HepG2 (cell line): ENCODE measurements at regions not wholly inside any gene's neighbourhood (a gene's known extent, or its start where the extent isn't known, plus 50 kb on each side); places are given as distances from the start of the nearest gene placed in this dataset.

Source experiments
- ATAC-seq: fragments of 200-7000 bp; cut with Tn5 transposase; 3 replicates; pipeline ENCODE4 v1.9.1; 2020; ENCODE audit warnings: mild to moderate bottlenecking, moderate library complexity
- BruUV-seq: library from RNA; stranded (reverse); fragments of 400-500 nt; replicated peaks from 2 replicates; lab custom pipeline; 2021; lab: Mats Ljungman, UMichigan
- CTCF ChIA-PET: fragments of 300-600 bp; formaldehyde crosslinking; extraction: SDS; loops from one replicate; lab custom pipeline; 2021; ENCODE audit warnings: low total read pairs, inconsistent platforms, low intra/inter-chr PET ratio; lab: Yijun Ruan, JAX
- POLR2A ChIA-PET: fragments of 350-600 bp; sonication (Branson Sonifier 250); formaldehyde crosslinking; loops from one replicate; lab custom pipeline; 2020; ENCODE audit warnings: antibody characterized with exemption, inconsistent platforms; lab: Yijun Ruan, JAX
- DNase-seq: peaks from one replicate; pipeline ENCODE4 v3.0.0-alpha.2; 2015; ENCODE audit warnings: low spot score
- FAIRE-seq: peaks from 3 replicates; lab custom pipeline; 2011; peaks lifted over from hg19 to GRCh38; lab: Jason Lieb, UNC
- H2AFZ ChIP-seq: one replicate; pipeline ENCODE4 v1.6.1; 2011; ENCODE audit warnings: low read length, inconsistent platforms
- H3K27ac ChIP-seq: fragments of 300-600 bp; 3 replicates; pipeline ENCODE4 v1.8.0; 2011; ENCODE audit warnings: mixed run types, mild to moderate bottlenecking, mixed read lengths, low read length, inconsistent platforms; ENCODE audit not compliant: insufficient read depth; ENCODE audit errors: extremely low read length
- H3K27me3 ChIP-seq, 2 experiments: fragments of 200-600 bp in 1 of 2; 2 replicates in 1 of 2; 3 replicates in 1 of 2; pipeline versions ENCODE4 v1.6.0 to v1.8.0; 2011; ENCODE audit warnings: low read length in 2 of 2, mild to moderate bottlenecking in 2 of 2, moderate library complexity in 2 of 2, inconsistent platforms in 1 of 2; ENCODE audit not compliant: insufficient read depth in 2 of 2, control insufficient read depth in 1 of 2
- H3K36me3 ChIP-seq, 2 experiments: fragments of 200-600 bp in 1 of 2; replicated peaks in 1 of 2; 2 replicates in 1 of 2; 3 replicates in 1 of 2; pipeline versions ENCODE4 v1.5.1 to v1.8.0; 2011; ENCODE audit warnings: low read length in 2 of 2, inconsistent platforms in 1 of 2; ENCODE audit not compliant: insufficient read depth in 2 of 2, control insufficient read depth in 1 of 2
- H3K4me1 ChIP-seq: 2 replicates; pipeline ENCODE4 v1.5.1; 2012; ENCODE audit warnings: low read length, inconsistent platforms; ENCODE audit not compliant: insufficient read depth
- H3K4me2 ChIP-seq: 2 replicates; pipeline ENCODE4 v1.6.0; 2011; ENCODE audit warnings: low read depth, low read length, inconsistent platforms
- H3K4me3 ChIP-seq, 3 experiments: fragments of 200-600 bp in 1 of 3; sonication (generic), shearing (Covaris generic) in 1 of 3; replicated peaks in 1 of 3; 2 replicates each; pipeline ENCODE4 v1.5.1; 2011 to 2016; ENCODE audit warnings: low read length in 3 of 3, inconsistent platforms in 2 of 3, low read depth in 2 of 3, mild to moderate bottlenecking in 2 of 3, control low read depth in 1 of 3, mixed read lengths in 1 of 3; ENCODE audit not compliant: insufficient read depth in 1 of 3
- H3K79me2 ChIP-seq: one replicate; pipeline ENCODE4 v1.6.1; 2011; ENCODE audit warnings: low read length, inconsistent platforms; ENCODE audit not compliant: insufficient read depth
- H3K9ac ChIP-seq: 2 replicates; pipeline ENCODE4 v1.6.0; 2011; ENCODE audit warnings: mild to moderate bottlenecking, low read depth, low read length, inconsistent platforms; ENCODE audit not compliant: insufficient read depth
- H3K9me3 ChIP-seq: 2 replicates; pipeline ENCODE4 v1.5.1; 2012; ENCODE audit warnings: mild to moderate bottlenecking, low read length
- H4K20me1 ChIP-seq: 2 replicates; pipeline ENCODE4 v1.6.0; 2011; ENCODE audit warnings: inconsistent platforms, mild to moderate bottlenecking, low read length, moderate library complexity; ENCODE audit not compliant: insufficient read depth
- ARNT ChIP-seq: fragments of 450-650 bp; IDR thresholded peaks from 2 replicates; pipeline ENCODE4 v1.6.1; 2017
- CREB1 ChIP-seq, 2 experiments: fragments of 450-650 bp in 1 of 2; IDR thresholded peaks; 2 replicates each; pipeline ENCODE4 v1.6.1; 2016 to 2017; ENCODE audit warnings: control low read depth in 1 of 2, mild to moderate bottlenecking in 1 of 2, missing compliant biosample characterization in 1 of 2, missing genetic modification characterization in 1 of 2
- GABPA ChIP-seq, 2 experiments: IDR thresholded peaks; 2 replicates each; pipeline ENCODE4 v1.6.1; 2011 to 2016; ENCODE audit warnings: low read depth in 2 of 2, low read length in 1 of 2, missing biosample characterization in 1 of 2, missing genetic modification characterization in 1 of 2
- GLI4 ChIP-seq: sonication (generic); formaldehyde crosslinking; IDR thresholded peaks from 2 replicates; pipeline ENCODE4 v1.5.1; 2020; ENCODE audit warnings: missing genetic modification reagents, mild to moderate bottlenecking, moderate library complexity, borderline replicate concordance
- MAFG ChIP-seq: sonication (generic); formaldehyde crosslinking; IDR thresholded peaks from 2 replicates; pipeline ENCODE4 v1.5.1; 2020; ENCODE audit warnings: mild to moderate bottlenecking, missing genetic modification reagents
- MBNL3 ChIP-seq: fragments of 250-450 bp; sonication (Bioruptor Pico); conservative IDR thresholded peaks from 2 replicates; pipeline ENCODE4 v1.8.0; 2022; ENCODE audit warnings: mild to moderate bottlenecking, inconsistent platforms
- MED1 ChIP-seq: sonication (generic); formaldehyde crosslinking; IDR thresholded peaks from 2 replicates; pipeline ENCODE4 v1.4.0; 2020; ENCODE audit warnings: missing genetic modification reagents
- MYC ChIP-seq: sonication (generic); formaldehyde crosslinking; IDR thresholded peaks from 2 replicates; pipeline ENCODE4 v1.9.0; 2021; ENCODE audit warnings: missing genetic modification reagents, borderline replicate concordance
- PRDM15 ChIP-seq: sonication (generic); formaldehyde crosslinking; IDR thresholded peaks from 2 replicates; pipeline ENCODE4 v1.4.0; 2020; ENCODE audit warnings: missing genetic modification reagents
- TAF1 ChIP-seq: sonication (generic); formaldehyde crosslinking; IDR thresholded peaks from 2 replicates; pipeline ENCODE4 v1.4.0; 2020; ENCODE audit warnings: missing genetic modification reagents
- TRIM24 ChIP-seq: sonication (generic); formaldehyde crosslinking; IDR thresholded peaks from 2 replicates; pipeline ENCODE4 v1.8.0; 2022; ENCODE audit warnings: mild to moderate bottlenecking, missing genetic modification reagents
- XRCC5 ChIP-seq: fragments of 200-400 bp; formaldehyde crosslinking; optimal IDR thresholded peaks from 2 replicates; pipeline ENCODE3; 2017; ENCODE audit warnings: mild to moderate bottlenecking, low read length
- ZBED4 ChIP-seq: sonication (generic); formaldehyde crosslinking; IDR thresholded peaks from 2 replicates; pipeline ENCODE4 v1.4.0; 2020; ENCODE audit warnings: missing genetic modification reagents, borderline replicate concordance
- ZNF44 ChIP-seq: sonication (generic); formaldehyde crosslinking; IDR thresholded peaks from 2 replicates; pipeline ENCODE4 v1.5.1; 2020; ENCODE audit warnings: mild to moderate bottlenecking, missing genetic modification reagents
- ZNF484 ChIP-seq: sonication (generic); formaldehyde crosslinking; IDR thresholded peaks from 2 replicates; pipeline ENCODE4 v1.5.1; 2020; ENCODE audit warnings: mild to moderate bottlenecking, low read depth, missing genetic modification reagents, borderline replicate concordance
- ZNF570 ChIP-seq: sonication (generic); formaldehyde crosslinking; IDR thresholded peaks from 2 replicates; pipeline ENCODE4 v1.4.0; 2020; ENCODE audit warnings: mild to moderate bottlenecking, missing genetic modification reagents, borderline replicate concordance
- ZNF577 ChIP-seq: sonication (generic); formaldehyde crosslinking; IDR thresholded peaks from 2 replicates; pipeline ENCODE4 v1.4.0; 2020; ENCODE audit warnings: mild to moderate bottlenecking, low read depth, missing genetic modification reagents, borderline replicate concordance
- WGBS: methylation state at CpG from one replicate; pipeline ENCODE4 v1.1.6; 2017; ENCODE audit warnings: low lambda C conversion rate; 5-methylcytosine and 5-hydroxymethylcytosine counted together
- in situ Hi-C: cut with HindIII; loops from 2 replicates; pipeline ENCODE4 v1.10.0; 2017; ENCODE audit warnings: low pct_unique_long_range_greater_than_20kb; ENCODE audit not compliant: extremely low pct_ligation_motif_present
- intact Hi-C: fragments of 100-400 bp; cut with micrococcal nuclease; formaldehyde crosslinking; loops from one replicate; pipeline ENCODE4 v1.10.0; 2022; ENCODE audit not compliant: unreplicated experiment

DNA sequence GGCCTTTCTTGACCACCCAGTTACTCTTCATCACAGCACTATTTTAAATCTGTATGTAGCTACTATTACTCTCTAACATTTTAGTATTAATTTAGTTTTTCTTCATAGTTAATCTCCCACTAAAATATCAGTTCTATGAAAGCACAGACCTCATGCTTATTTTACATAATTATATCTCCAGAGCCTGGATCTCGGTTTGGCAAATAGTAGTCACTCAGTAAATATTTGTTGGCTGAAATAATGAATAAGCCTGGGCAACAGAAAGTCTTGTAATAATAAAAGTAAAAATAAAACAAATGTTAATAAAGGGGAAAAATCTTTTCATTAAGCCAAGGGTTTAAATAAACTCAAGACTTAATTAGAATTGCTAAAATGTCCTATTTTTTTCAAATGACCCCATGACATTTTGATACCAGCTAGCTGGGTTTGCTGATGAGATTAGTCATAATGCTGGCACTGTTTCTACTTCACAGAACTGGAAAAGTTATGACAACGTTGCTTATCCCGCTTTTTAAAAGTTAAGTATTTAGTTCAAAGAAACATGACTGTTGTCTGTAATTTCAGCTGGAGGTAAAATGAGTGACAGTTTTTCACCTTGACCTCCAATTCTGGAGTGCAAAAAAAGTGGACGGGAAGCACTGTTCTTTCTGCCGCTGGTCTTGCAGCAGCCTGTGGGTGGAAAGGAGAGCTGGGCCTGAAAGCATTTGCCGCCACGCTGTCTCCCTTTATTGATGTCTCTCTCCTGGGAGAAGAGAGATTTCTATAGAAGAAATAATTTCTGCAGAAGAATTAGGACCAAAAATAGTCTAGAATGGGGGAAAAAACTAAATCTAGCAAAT lies 85.2 kb upstream of the SPATA13 start:
- peak overlapping the region; percentile 11 to 61 (median 47); a peak in 3 of 6 replicates for H3K4me3 ChIP-seq
- BruUV-seq: no TSS peak
- H2AFZ ChIP-seq: no peak overlapping the region
- ATAC-seq: peak; percentile 71
- 3% methylated on average over 7 of the region's 7 CpGs for WGBS
- POLR2A ChIA-PET: interaction anchor here (1.7 kb wide), 1 partner anchor 108 kb away, joined by 4 read pairs; no protein-coding TSS in a partner anchor
- H3K27ac ChIP-seq: no peak overlapping the region
- DNase-seq: peak; percentile 16
- in situ Hi-C loops: no loop called here
- H3K4me1 ChIP-seq: peaks cover 24% of the 10 kb centered on the region
- H3K4me2 ChIP-seq: peak overlapping the region; percentile 88
- no peaks in the 10 kb centered on the region for H3K9me3 ChIP-seq
- FAIRE-seq: no peak
- CTCF ChIA-PET: no interaction called here
- no peaks in the 10 kb centered on the region for H3K79me2 ChIP-seq
- peaks cover 0 to 25% of the 10 kb centered on the region in 2 experiments; a peak in 4 of 5 replicates for H3K27me3 ChIP-seq
- no peaks in the 10 kb centered on the region for H4K20me1 ChIP-seq
- H3K9ac ChIP-seq: no peak overlapping the region
- H3K36me3 ChIP-seq: no peaks in the 10 kb centered on the region
- intact Hi-C loops: no loop called here
- no peak for TF ChIP-seq XRCC5
- TF ChIP-seq ZBED4 (CRISPR knock-in tag): no peak
- TF ChIP-seq MAFG (CRISPR knock-in tag): no peak
- TF ChIP-seq ZNF484: no peak
- no peak for TF ChIP-seq ZNF570 (CRISPR knock-in tag)
- TF ChIP-seq ARNT: no peak
- no peak for TF ChIP-seq MYC (CRISPR knock-in tag)
- TF ChIP-seq CREB1 (IDR thresholded peaks at IDR 0.05): no peak
- 0 out of 2 replicates have a peak, but pooled peaks have one; percentile 1 for TF ChIP-seq CREB1 (CRISPR knock-in tag; IDR thresholded peaks at IDR 0.05)
- TF ChIP-seq TRIM24 (CRISPR knock-in tag): no peak
- TF ChIP-seq GABPA (IDR thresholded peaks at IDR 0.05; ENCODE audit: low read depth, low read length): no peak
- no peak for TF ChIP-seq GABPA (CRISPR knock-in tag; IDR thresholded peaks at IDR 0.05; ENCODE audit: low read depth)
- peak; percentile 51; the same call in 1 of the 2 replicates for TF ChIP-seq PRDM15 (CRISPR knock-in tag)
- TF ChIP-seq MED1 (CRISPR knock-in tag): 0 out of 2 replicates have a peak, but pooled peaks have one; percentile 1
- TF ChIP-seq TAF1 (CRISPR knock-in tag): no peak
- TF ChIP-seq MBNL3 (CRISPR knock-in tag): no peak
- TF ChIP-seq ZNF44 (CRISPR knock-in tag): no peak
- no peak for TF ChIP-seq GLI4 (CRISPR knock-in tag)
- no peak for TF ChIP-seq ZNF577
